ENCODE measurements at regions not wholly inside any gene's neighbourhood (a gene's known extent, or its start where the extent isn't known, plus 50 kb on each side); places are given as distances from the start of the nearest gene placed in this dataset.

DNA sequence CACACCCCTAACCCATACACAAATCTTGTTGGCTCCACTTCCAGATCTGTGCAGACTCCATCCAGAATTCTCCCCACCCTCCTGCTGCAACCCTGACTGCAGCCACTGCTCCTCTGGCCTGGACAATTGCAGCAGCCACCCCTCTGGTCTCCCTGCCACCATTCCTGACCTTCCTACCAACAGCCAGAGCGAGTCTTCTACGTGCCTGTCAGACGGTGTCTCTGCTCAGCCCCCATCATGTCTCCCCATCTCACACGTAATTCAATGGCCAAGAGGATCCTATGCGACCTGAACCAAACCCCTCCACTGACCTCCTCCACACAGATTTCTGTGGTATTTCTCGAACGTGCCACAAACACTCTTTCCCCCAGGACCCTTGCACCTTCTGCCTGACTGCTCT is 103.3 kb downstream of the TPRA1 start:
- H3K36me3 ChIP-seq: no peaks in the 10 kb centered on the region
- no peaks in the 10 kb centered on the region for H3K4me1 ChIP-seq (ENCODE audit: control insufficient read depth in 1 of 2, low read depth in 2 of 2)
- H3K4me3 ChIP-seq: no peak overlapping the region
- ATAC-seq (ENCODE audit: insufficient number of reproducible peaks, low FRiP score, low read depth): no peak
- TF ChIP-seq, protein P1, sequence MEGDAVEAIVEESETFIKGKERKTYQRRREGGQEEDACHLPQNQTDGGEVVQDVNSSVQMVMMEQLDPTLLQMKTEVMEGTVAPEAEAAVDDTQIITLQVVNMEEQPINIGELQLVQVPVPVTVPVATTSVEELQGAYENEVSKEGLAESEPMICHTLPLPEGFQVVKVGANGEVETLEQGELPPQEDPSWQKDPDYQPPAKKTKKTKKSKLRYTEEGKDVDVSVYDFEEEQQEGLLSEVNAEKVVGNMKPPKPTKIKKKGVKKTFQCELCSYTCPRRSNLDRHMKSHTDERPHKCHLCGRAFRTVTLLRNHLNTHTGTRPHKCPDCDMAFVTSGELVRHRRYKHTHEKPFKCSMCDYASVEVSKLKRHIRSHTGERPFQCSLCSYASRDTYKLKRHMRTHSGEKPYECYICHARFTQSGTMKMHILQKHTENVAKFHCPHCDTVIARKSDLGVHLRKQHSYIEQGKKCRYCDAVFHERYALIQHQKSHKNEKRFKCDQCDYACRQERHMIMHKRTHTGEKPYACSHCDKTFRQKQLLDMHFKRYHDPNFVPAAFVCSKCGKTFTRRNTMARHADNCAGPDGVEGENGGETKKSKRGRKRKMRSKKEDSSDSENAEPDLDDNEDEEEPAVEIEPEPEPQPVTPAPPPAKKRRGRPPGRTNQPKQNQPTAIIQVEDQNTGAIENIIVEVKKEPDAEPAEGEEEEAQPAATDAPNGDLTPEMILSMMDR (IDR thresholded peaks at IDR 0.05): no peak
- H3K27ac ChIP-seq: no peak overlapping the region
- H3K27me3 ChIP-seq (replicated peaks; ENCODE audit: insufficient read depth): no peaks in the 10 kb centered on the region
- no peaks in the 10 kb centered on the region for H3K9me3 ChIP-seq
- DNase-seq (ENCODE audit: low spot score): no peak

DNA sequence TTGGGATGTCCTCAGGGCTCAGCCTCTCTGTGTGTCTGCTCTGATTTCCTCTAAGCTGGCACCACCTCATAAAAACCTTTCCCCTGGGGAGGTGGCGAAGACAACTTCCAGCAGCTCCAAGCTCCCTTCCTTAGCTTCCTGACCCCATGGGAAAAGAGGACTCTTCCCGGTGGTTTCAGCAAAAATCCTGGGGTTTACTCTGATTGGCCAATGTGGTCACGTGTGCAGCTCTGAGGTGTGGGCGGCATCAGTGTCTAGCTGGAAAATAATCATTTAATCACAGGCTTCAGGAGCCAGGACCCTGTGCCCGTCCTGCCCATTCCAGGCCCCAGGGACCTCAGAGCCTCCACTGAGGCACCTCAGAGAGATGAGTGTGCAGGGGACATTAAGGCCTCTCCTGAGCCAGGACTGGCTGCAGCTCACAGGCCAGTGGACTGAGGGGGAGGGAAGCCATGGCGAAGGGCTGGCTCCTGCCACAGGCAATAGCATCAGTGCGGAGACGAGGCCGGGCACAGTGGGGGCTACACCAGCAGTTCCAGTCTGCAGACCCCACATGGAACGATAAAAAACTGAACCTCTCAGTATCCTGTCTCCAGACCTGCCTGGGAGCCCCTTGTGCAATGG is 104.1 kb downstream of the TPRA1 start:
- DNase-seq (ENCODE audit: low spot score) (no peak), ATAC-seq (ENCODE audit: insufficient number of reproducible peaks, low FRiP score, low read depth) (no peak)
- H3K4me1 ChIP-seq (ENCODE audit: control insufficient read depth in 1 of 2, low read depth in 2 of 2): no peaks in the 10 kb centered on the region
- no peaks in the 10 kb centered on the region for H3K27me3 ChIP-seq (replicated peaks; ENCODE audit: insufficient read depth)
- no peaks in the 10 kb centered on the region for H3K9me3 ChIP-seq
- no peak overlapping the region for H3K27ac ChIP-seq
- TF ChIP-seq, protein P1 (IDR thresholded peaks at IDR 0.05): no peak
- no peak overlapping the region for H3K4me3 ChIP-seq
- H3K36me3 ChIP-seq: no peaks in the 10 kb centered on the region

DNA sequence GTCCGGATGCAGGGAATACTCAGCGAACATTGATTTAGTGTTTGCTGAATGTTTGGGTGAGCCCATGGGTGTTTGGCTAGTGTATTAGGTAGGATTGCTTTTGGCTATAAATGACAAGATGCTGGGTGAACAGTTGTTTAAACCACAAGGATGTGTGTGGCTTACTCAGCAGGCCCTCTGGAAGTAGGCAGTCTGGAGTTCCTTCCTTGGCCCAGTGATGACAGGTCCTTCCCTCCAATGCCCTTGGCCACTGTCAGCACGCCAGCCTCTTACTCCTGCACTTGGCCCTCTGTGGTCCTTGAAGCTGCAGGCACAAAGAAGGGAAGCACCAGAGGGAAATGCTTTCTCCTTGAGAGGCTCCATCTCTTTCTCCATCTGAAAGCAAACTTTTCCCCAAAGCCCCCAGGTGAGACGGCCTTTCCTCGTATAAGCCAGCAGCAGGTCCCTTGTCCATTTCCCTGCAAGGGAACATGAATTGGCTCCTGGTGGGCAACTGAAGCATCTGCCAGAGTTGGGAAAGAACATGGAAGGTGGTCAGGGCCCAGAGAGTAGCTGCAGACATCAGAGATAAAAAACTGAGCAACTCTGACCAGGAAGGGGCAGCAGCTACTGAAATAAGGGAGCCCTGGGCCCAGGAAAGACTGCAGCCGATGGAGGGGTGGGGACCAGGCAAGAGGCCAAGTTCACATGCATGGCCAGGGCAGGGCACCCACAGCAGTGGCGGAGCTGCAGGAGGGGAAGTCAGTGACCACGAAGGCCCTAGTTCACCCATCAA is 105.0 kb downstream of the TPRA1 start:
- TF ChIP-seq, protein P1 (IDR thresholded peaks at IDR 0.05): no peak
- H3K4me3 ChIP-seq: no peak overlapping the region
- H3K27me3 ChIP-seq (replicated peaks; ENCODE audit: insufficient read depth): no peaks in the 10 kb centered on the region
- H3K4me1 ChIP-seq (ENCODE audit: control insufficient read depth in 1 of 2, low read depth in 2 of 2): no peaks in the 10 kb centered on the region
- ATAC-seq (ENCODE audit: insufficient number of reproducible peaks, low FRiP score, low read depth) (no peak), DNase-seq (ENCODE audit: low spot score) (no peak)
- no peaks in the 10 kb centered on the region for H3K36me3 ChIP-seq
- no peaks in the 10 kb centered on the region for H3K9me3 ChIP-seq
- no peak overlapping the region for H3K27ac ChIP-seq

DNA sequence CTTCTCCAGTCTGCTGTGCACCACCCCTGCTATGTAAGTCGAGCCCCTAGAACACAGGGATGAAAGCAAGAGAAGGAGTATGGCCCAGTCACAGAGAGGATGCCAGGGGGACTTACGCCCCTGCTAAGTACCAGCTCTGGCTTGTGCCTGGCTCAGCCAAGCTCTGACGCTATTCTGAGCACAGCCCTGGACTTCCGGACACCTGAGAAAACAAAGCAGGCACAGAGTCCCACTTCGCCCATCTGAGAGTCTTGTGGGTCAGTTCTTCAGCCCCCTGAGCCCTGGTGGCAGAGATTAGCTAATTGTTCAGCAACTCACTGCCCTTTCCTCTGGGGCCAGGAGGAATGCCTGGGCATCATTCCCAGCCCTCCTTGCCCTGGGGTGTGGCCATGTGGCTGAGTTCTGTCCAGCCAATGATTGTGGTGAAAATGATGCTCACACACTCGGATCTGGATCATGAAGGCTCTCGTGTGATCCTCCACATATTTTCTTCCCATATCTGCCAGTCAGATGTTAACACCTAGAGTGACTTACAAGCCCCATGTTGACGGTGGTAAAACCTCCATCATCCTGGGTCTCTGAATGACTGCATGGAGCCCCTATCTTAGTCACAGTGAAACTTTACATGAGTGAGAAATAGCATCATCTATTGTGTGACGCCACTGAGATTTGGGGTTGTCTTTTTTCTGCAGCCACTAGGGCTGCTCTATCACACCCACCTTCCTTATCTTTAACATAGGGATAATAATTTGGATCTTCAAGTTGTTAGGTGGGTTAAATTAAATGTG is 105.7 kb downstream of the TPRA1 start:
- TF ChIP-seq, protein P1 (IDR thresholded peaks at IDR 0.05): no peak
- Histone ChIP-seq H3K36me3 (no peaks in the 10 kb centered on the region), H3K4me1 (ENCODE audit: control insufficient read depth in 1 of 2, low read depth in 2 of 2) (no peaks in the 10 kb centered on the region), H3K9me3 (no peaks in the 10 kb centered on the region), H3K27ac (no peak overlapping the region), H3K27me3 (replicated peaks; ENCODE audit: insufficient read depth) (no peaks in the 10 kb centered on the region), H3K4me3 (no peak overlapping the region)
- DNase-seq (ENCODE audit: low spot score) (no peak), ATAC-seq (ENCODE audit: insufficient number of reproducible peaks, low FRiP score, low read depth) (no peak)

Measured in thoracic aorta (tissue), 2 donors.